NOMO-1 (cell line): ENCODE measurements at regions not wholly inside any gene's neighbourhood (a gene's known extent, or its start where the extent isn't known, plus 50 kb on each side); places are given as distances from the start of the nearest gene placed in this dataset.

Experiments
- DNase-seq, 2 experiments: peaks; one replicate each; lab custom pipeline; 2025; ENCODE audit not compliant: unreplicated experiment in 2 of 2; lab: John Stamatoyannopoulos, UW

GRCh38 chr20:23282111-23282510 lies 68.5 kb upstream of the NXT1 start:
- no peak for DNase-seq

GRCh38 chr20:23279836-23280235 lies 70.8 kb upstream of the NXT1 start:
- no peak for DNase-seq

GRCh38 chr20:23278172-23278571 lies 72.4 kb upstream of the NXT1 start:
- DNase-seq: peak in 1 of 2 experiments; percentile 31

DNA sequence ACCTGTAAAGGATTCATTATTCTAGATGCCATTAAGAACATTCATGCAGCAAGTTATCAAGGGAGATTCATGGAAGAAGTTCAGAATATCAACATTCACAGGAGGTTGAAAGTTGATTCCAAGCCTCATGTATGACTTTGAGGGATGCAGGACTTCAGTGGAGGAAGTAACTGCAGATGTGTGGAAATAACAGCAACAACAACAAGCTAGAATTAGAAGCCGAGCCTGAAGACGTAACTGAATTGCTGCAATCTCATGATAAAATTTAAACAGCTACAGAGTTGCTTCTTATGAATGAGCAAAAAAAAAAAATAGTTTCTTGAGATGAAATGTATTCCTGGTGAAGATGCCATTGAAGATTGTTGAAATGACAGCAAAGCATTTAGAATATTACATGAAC lies 73.3 kb upstream of the NXT1 start:
- DNase-seq: peak in 1 of 2 experiments; percentile 51

DNA sequence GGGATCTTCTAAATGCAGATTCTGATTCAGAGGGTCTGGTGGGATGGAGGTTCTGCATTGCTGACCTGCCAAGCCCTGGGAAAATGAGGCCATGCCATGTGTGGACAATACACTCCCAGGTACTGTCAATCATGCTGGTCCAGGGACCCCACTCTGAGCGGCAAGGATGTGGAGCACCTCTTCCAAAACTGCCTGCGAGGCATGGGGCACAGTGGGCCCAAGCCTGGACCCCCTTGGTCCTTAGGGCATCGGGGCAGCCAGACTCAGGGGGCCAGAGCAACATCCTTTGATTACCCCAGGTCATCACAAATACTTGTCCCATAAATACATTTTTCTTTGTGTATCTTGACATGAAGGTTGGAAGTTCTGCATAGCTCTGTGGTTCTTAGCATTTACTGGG lies 76.8 kb upstream of the NXT1 start:
- DNase-seq: no peak

GRCh38 chr20:23272176-23273029 lies 78.2 kb upstream of the NXT1 start:
- no peak for DNase-seq

- no peak for DNase-seq
These were observed 80.1 kb upstream of the NXT1 start for GRCh38 chr20:23270382-23270911.

- DNase-seq: no peak
These were observed 80.6 kb upstream of the NXT1 start for GRCh38 chr20:23269954-23270353.

GRCh38 chr20:23268792-23269354 lies 81.7 kb upstream of the NXT1 start:
- DNase-seq: no peak

GRCh38 chr20:23267909-23268308 lies 82.7 kb upstream of the NXT1 start:
- no peak for DNase-seq

- no peak for DNase-seq
These were observed 83.8 kb upstream of the NXT1 start for GRCh38 chr20:23266530-23267398.

GRCh38 chr20:23265226-23265625 lies 85.4 kb upstream of the NXT1 start:
- DNase-seq: no peak

DNA sequence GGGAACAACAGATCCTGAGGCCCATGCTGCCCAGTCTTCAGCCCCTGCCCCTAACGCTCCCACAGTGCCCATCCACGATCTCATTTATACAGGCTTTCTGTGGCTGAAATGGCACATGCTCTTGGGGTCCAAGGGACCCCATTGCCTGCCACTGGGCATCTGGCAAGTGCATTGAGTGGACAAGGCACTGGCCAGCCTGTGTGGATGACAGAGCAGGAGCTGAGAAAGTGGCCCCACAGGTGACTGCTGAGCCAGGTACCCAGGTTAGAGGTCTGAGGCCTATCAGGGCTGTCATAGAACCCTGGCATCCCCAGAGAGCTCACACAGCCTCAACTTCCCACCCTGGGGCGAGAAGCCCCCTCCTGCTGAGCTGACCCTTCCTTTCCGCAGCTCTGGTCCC lies 86.0 kb upstream of the NXT1 start:
- no peak for DNase-seq

- no peak for DNase-seq
These were observed 90.3 kb upstream of the NXT1 start for GRCh38 chr20:23260181-23260840.

- DNase-seq: peak in 1 of 2 experiments; percentile 39
These were observed 91.9 kb upstream of the NXT1 start for GRCh38 chr20:23258747-23259121.

DNA sequence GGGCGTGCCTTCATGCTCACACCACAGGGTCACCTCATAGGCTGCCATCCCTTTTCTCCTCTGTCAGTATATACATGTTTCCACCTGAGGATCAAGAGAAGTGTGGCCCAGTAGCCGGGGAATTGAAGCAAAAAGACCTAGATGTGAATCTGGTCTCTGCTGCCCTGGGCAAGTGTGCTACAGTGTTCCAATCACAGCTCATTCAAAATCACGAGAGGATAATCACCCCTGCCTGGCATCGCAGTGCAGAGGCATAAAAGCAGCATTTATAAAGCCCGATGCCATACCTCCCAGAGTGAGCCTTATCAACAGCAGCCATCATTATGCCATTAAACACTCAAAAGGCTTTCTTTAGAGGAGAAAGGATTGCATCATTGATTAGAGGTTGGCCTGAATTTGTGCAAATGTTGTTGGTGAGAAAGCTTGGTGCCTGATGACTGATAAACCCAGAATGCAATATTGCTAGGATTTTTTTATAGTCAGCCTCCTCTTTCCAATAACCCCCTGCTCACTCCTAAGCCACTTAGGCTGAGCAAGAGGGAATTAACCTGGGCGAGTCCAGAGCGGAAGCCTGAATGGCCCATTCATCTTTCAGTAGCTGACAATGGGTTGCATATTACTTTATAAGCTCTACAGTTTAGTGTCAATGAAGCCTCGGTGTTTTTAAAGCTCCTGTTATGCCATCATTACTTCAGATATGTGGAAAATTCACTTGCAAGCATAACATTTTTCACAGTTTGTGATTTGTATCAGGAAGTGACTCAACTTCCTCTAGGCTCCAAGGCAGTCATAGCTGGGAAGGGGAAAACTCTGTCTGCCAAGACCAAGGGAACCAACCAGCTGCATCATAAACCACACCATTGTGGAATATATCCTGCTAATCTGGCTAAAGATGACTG lies 92.5 kb upstream of the NXT1 start:
- DNase-seq: peak in 1 of 2 experiments; percentile 63

DNA sequence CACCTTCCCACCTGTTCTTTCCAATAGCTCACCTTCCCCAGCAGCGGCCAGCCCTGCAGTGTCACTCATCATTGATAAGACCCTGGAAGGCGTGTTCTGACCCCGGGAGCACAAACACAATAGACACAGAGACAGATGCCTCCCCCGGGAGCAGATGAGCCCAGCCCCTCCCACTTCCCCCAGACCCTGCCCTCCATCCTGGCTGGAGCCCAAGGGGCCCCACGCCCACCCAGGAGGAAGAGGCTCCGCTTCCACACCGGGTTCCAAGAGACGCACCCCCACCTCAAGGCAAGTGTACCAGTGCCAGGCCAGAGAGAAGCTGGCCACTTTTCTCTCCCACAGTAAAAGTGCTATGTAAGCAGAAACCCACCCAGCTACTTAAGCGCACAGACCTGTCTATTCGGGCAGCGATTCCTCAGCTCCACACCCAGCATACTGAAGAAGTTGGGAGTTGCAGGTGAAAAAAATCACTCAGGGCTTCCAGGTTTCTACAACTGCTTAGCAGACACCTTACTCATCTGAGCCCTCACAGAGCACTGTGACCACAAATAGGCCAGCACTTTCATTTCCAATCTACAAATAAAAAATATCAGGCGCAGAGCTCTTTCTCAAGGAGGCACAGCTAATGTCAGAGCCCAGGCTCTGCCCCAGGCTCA lies 93.4 kb upstream of the NXT1 start:
- DNase-seq: no peak

DNA sequence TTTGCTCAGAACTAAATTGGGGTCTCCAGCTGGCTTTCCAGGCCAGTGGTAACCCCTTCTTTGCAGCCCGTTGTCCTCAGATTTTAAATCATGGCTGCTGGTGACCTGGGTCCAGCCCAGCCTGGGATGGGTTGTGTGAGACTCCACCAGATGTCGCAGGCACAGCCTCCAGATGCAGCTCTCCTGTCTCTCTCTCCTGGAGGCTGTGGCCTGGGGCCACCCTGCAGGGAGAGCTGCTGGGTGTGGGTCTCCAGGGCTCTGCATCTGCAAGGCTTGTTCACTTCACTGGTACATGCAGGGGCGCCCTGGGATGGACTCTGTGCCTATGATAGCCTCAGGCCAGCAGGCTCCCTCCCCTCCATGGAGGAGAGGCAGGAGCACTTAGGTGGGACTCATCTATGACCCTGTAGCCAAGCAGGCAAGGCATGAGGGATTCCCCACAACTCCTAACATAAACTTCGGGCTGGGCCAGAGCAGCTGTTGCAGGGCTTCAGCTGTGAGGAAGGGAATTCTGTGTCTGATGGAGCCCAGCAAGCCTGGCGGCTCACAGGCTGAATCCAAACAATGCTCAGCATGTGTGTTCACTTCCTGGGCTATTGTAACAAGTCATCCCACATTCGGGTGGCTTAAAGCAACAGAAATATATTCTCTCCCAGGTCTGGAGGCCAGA lies 94.7 kb upstream of the NXT1 start:
- no peak for DNase-seq

DNA sequence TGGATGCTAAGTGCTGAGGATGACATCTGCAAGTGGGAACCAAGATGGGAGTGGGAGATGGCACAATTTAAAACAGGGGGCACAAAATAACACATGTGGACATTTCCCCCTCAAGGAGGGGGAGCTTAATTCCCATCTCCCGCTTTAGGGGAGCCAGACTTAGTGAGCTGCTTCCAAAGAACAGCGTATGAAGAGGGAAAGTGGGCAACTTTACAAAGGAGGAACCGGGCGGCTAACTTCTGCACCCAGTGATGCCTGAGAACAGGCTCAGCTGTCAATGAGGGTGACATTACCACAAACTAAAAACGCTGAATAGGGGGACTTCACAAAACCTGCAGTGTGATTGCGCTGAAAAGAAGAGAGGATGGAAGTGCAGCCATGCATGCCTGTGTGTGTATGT lies 95.5 kb upstream of the NXT1 start:
- no peak for DNase-seq
